Transverse colon (tissue), 4 donors: ENCODE measurements at regions not wholly inside any gene's neighbourhood (a gene's known extent, or its start where the extent isn't known, plus 50 kb on each side); places are given as distances from the start of the nearest gene placed in this dataset.

Source experiments
- DNase-seq: peaks from one replicate; pipeline ENCODE4 v3.0.0-alpha.2; 2019
- H3K27ac ChIP-seq, 4 donors: fragments of 200-600 bp; sonication (generic); 2 replicates each; pipeline ENCODE4 v1.5.1; 2016 to 2018; ENCODE audit warnings: inconsistent platforms in 4 of 4
- H3K27me3 ChIP-seq: fragments of 200-600 bp; sonication (generic); 2 replicates; pipeline ENCODE4 v1.5.1; 2017; ENCODE audit warnings: inconsistent platforms
- H3K36me3 ChIP-seq, 4 donors: fragments of 200-600 bp; sonication (generic); 2 replicates each; pipeline ENCODE4 v1.5.1; 2017 to 2019; ENCODE audit warnings: inconsistent platforms in 4 of 4
- H3K4me1 ChIP-seq, 4 donors: fragments of 200-600 bp; sonication (generic); 2 replicates each; pipeline ENCODE4 v1.5.1; 2017 to 2020; ENCODE audit warnings: inconsistent platforms in 4 of 4
- H3K4me3 ChIP-seq, 4 donors: fragments of 200-600 bp; sonication (generic); 1 replicate in 1 of 4; 2 replicates in 3 of 4; pipeline versions ENCODE4 v1.5.1 to v1.6.1; 2017 to 2019; ENCODE audit warnings: inconsistent platforms in 4 of 4
- H3K9me3 ChIP-seq, 2 donors: fragments of 200-600 bp; sonication (generic); 2 replicates each; pipeline ENCODE4 v1.5.1; 2017 to 2019; ENCODE audit warnings: inconsistent platforms in 2 of 2
- EP300 ChIP-seq: sonication (generic); formaldehyde crosslinking; IDR thresholded peaks from one replicate; pipeline ENCODE4 v1.6.1; 2017; ENCODE audit warnings: antibody characterized with exemption, low read depth
- POLR2A ChIP-seq: fragments of 450-650 bp; IDR thresholded peaks from one replicate; pipeline ENCODE4 v1.6.1; 2016; ENCODE audit warnings: antibody characterized with exemption, mild to moderate bottlenecking, moderate library complexity
- POLR2AphosphoS5 ChIP-seq, 3 donors: sonication (generic); formaldehyde crosslinking; IDR thresholded peaks; one replicate each; pipeline ENCODE4 v1.6.1; 2016; ENCODE audit warnings: antibody characterized with exemption in 3 of 3
- WGBS, 2 donors: methylation state at CpG; one replicate each; pipeline ENCODE4 v1.1.5; 2018; ENCODE audit warnings: low coverage in 1 of 2; 5-methylcytosine and 5-hydroxymethylcytosine counted together
- in situ Hi-C, 4 donors: fragments of 200-750 bp; cut with MboI; loops; one replicate each; pipeline versions ENCODE4 v1.15.0 to v1.15.1; 2017; ENCODE audit warnings: low sequenced_read_pairs in 3 of 4, low pct_ligation_motif_present in 1 of 4, low pct_unique_long_range_greater_than_20kb in 1 of 4
- intact Hi-C: fragments of 100-400 bp; cut with DNase I; formaldehyde crosslinking; loops from one replicate; pipeline ENCODE4 v1.15.1; 2023; ENCODE audit warnings: low total_unique reads
- TF ChIP-seq, protein P1 (sequence below), 5 experiments: fragments of 200-600 bp in 3 of 5; fragments of 450-650 bp in 2 of 5; sonication (generic) in 3 of 5; IDR thresholded peaks; 1 replicate in 2 of 5; 2 replicates in 3 of 5; pipeline ENCODE4 v1.5.1; 2016 to 2017; ENCODE audit warnings: antibody characterized with exemption in 5 of 5, inconsistent platforms in 3 of 5, mild to moderate bottlenecking in 2 of 5, moderate library complexity in 1 of 5

DNA sequence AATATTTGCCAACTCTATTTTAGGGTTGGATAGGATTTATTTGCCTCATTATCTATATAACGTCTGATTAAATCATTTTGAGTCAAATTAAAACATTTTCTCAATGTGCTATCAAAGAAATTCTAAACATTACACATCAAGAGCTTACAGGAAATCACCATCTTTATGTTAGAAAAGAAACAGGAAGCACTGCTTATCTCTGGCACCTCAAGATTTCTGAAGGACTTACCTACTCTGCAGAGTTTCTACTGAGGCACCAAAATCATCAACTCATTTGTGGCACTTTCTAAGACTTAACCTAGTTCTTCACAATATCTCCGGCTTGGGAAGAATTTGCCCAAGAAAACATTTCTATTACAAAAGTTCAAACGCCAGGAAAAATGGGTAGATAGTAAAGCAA is 181.3 kb upstream of the EOMES start:
- intact Hi-C loops (no loop called here), in situ Hi-C loops (no loop called here)
- Histone ChIP-seq H3K27ac (no peak overlapping the region), H3K4me1 (no peaks in the 10 kb centered on the region), H3K4me3 (no peak overlapping the region), H3K9me3 (no peaks in the 10 kb centered on the region), H3K36me3 (no peaks in the 10 kb centered on the region), H3K27me3 (no peaks in the 10 kb centered on the region)
- no peak for DNase-seq
- 56 to 80% methylated on average over 3 of the region's 3 CpGs for WGBS, 2 donors
- TF ChIP-seq EP300 (no peak), POLR2AphosphoS5 (IDR thresholded peaks at IDR 0.05) (no peak), POLR2A (no peak)
- TF ChIP-seq, protein P1, sequence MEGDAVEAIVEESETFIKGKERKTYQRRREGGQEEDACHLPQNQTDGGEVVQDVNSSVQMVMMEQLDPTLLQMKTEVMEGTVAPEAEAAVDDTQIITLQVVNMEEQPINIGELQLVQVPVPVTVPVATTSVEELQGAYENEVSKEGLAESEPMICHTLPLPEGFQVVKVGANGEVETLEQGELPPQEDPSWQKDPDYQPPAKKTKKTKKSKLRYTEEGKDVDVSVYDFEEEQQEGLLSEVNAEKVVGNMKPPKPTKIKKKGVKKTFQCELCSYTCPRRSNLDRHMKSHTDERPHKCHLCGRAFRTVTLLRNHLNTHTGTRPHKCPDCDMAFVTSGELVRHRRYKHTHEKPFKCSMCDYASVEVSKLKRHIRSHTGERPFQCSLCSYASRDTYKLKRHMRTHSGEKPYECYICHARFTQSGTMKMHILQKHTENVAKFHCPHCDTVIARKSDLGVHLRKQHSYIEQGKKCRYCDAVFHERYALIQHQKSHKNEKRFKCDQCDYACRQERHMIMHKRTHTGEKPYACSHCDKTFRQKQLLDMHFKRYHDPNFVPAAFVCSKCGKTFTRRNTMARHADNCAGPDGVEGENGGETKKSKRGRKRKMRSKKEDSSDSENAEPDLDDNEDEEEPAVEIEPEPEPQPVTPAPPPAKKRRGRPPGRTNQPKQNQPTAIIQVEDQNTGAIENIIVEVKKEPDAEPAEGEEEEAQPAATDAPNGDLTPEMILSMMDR (IDR thresholded peaks at IDR 0.05) = no peak

DNA sequence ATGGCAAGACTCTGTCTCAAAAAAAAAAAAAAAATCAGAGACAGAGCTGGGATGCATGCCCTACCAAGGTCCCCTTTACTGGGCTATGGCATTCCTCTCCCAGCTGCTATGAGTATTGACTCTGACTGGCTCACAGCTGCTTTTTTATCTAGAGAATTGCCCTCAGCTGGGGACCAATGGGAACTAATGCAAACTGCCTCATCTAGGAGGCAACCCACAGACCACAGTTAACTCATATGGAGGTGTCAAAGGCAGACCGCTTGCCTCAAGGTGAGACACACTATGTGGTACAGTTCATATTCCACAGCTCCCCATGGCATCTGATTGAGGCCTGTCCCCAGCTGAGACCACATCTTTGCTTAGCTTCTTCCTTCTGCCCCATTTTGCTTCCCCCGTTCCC is 183.5 kb upstream of the EOMES start:
- H3K27ac ChIP-seq = no peak overlapping the region
- no peaks in the 10 kb centered on the region for H3K36me3 ChIP-seq
- DNase-seq = no peak
- H3K9me3 ChIP-seq = no peaks in the 10 kb centered on the region
- H3K4me1 ChIP-seq = no peaks in the 10 kb centered on the region
- no peaks in the 10 kb centered on the region for H3K27me3 ChIP-seq
- TF ChIP-seq POLR2A = no peak
- TF ChIP-seq, protein P1 (IDR thresholded peaks at IDR 0.05) = no peak
- no peak for TF ChIP-seq POLR2AphosphoS5 (IDR thresholded peaks at IDR 0.05)
- TF ChIP-seq EP300 = no peak
- no peak overlapping the region for H3K4me3 ChIP-seq
- intact Hi-C loops (no loop called here), in situ Hi-C loops (no loop called here)
- WGBS, 2 donors = 83 to 92% methylated on average over 1 to 2 of the region's 2 CpGs

DNA sequence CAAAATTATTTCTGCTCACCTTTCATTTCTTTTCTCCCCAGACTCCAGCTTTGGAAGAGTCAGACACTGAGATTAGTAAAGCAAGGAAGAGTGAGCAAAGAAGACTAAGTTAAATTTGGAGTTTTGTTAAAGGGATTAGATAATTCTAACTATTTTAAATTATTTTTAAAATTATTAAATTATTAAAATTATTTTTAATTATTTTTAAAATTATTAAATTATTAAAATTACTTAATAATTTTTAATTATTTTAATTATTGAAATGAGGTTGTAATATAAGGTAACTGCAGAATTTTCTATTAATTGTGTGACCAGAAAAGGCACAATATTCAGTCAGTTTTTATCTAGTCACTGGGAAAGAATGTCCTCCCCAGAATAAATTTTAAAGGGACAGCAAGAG is 185.0 kb upstream of the EOMES start:
- in situ Hi-C loops = no loop called here

DNA sequence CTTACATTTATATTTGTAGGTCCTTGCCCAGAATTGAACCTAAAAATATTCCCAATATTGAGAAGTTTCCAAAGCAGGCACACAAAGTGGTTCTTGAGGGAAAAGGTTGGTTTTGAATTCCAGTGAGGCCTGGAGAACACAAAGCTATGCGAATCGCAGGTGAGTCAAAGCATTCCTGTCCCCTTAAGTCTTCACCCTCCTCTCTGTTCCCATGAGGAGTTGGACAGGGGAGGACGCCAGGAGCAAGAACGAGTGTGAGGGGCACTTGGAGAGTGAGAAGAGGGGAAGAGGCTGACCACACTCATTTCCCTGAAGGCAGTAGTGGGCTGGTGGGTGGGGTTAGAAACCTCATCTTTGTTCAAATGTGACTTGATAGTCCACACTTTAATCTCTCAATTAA is 185.8 kb upstream of the EOMES start:
- TF ChIP-seq POLR2AphosphoS5 (IDR thresholded peaks at IDR 0.05) (no peak), POLR2A (no peak)
- TF ChIP-seq, protein P1 (IDR thresholded peaks at IDR 0.05) = no peak
- Histone ChIP-seq H3K36me3 (no peaks in the 10 kb centered on the region), H3K27ac (no peak overlapping the region), H3K4me1 (no peaks in the 10 kb centered on the region), H3K27me3 (no peaks in the 10 kb centered on the region), H3K9me3 (no peaks in the 10 kb centered on the region), H3K4me3 (no peak overlapping the region)
- intact Hi-C loops = no loop called here
- in situ Hi-C loops = no loop called here
- DNase-seq = no peak
- WGBS, 2 donors = 84% methylated on average over 4 of the region's 4 CpGs; no CpG with 5 or more reads in 1 of the 2 donors

More for the DNA sequence above, 185.0 kb upstream of the EOMES start:
- no peak overlapping the region for H3K4me3 ChIP-seq
- H3K36me3 ChIP-seq = no peaks in the 10 kb centered on the region
- no peaks in the 10 kb centered on the region for H3K9me3 ChIP-seq
- no peaks in the 10 kb centered on the region for H3K4me1 ChIP-seq
- H3K27ac ChIP-seq = no peak overlapping the region
- no peaks in the 10 kb centered on the region for H3K27me3 ChIP-seq
- no peak for DNase-seq
- TF ChIP-seq POLR2A (no peak), EP300 (no peak), POLR2AphosphoS5 (IDR thresholded peaks at IDR 0.05) (no peak)
- TF ChIP-seq, protein P1 (IDR thresholded peaks at IDR 0.05) = no peak
- intact Hi-C loops = no loop called here
